Transverse colon (tissue), 4 donors: ENCODE measurements at regions not wholly inside any gene's neighbourhood (a gene's known extent, or its start where the extent isn't known, plus 50 kb on each side); places are given as distances from the start of the nearest gene placed in this dataset.

Experiments used
- CTCF ChIP-seq, 5 experiments: fragments of 200-600 bp in 3 of 5; fragments of 450-650 bp in 2 of 5; sonication (generic) in 3 of 5; IDR thresholded peaks; 1 replicate in 2 of 5; 2 replicates in 3 of 5; pipeline ENCODE4 v1.5.1; 2016 to 2017; ENCODE audit warnings: antibody characterized with exemption in 5 of 5, inconsistent platforms in 3 of 5, mild to moderate bottlenecking in 2 of 5, moderate library complexity in 1 of 5
- POLR2A ChIP-seq: fragments of 450-650 bp; IDR thresholded peaks from one replicate; pipeline ENCODE4 v1.6.1; 2016; ENCODE audit warnings: antibody characterized with exemption, mild to moderate bottlenecking, moderate library complexity
- POLR2AphosphoS5 ChIP-seq, 3 donors: sonication (generic); formaldehyde crosslinking; IDR thresholded peaks; one replicate each; pipeline ENCODE4 v1.6.1; 2016; ENCODE audit warnings: antibody characterized with exemption in 3 of 3

- TF ChIP-seq CTCF (IDR thresholded peaks at IDR 0.05) (no peak), POLR2A (no peak), POLR2AphosphoS5 (IDR thresholded peaks at IDR 0.05) (no peak)
Measured at GRCh38 chr12:67832155-67832554, 157.1 kb upstream of the IFNG-AS1 start.
